ENCODE measurements at regions not wholly inside any gene's neighbourhood (a gene's known extent, or its start where the extent isn't known, plus 50 kb on each side); places are given as distances from the start of the nearest gene placed in this dataset.
"Not testable (repeated sequence)": the region's sequence is repeated elsewhere in the genome, so short reads cannot be mapped to it uniquely, and the experiment has no call there.

- no peak for DNase-seq
These were observed 50.6 kb upstream of the FER start for GRCh38 chr5:108696951-108697715.

GRCh38 chr5:108696407-108696806 is 51.3 kb upstream of the FER start:
- no peak for DNase-seq

- DNase-seq = no peak
These were observed 59.2 kb upstream of the FER start for GRCh38 chr5:108688485-108688884.

GRCh38 chr5:108687595-108688200 is 60.0 kb upstream of the FER start:
- no peak for DNase-seq

- DNase-seq = no peak
These were observed 61.0 kb upstream of the FER start for GRCh38 chr5:108686676-108687075.

GRCh38 chr5:108685448-108686216 is 62.1 kb upstream of the FER start:
- not testable (repeated sequence) for DNase-seq

GRCh38 chr5:108681079-108681921 is 66.4 kb upstream of the FER start:
- DNase-seq = no peak

GRCh38 chr5:108678091-108678490 is 69.6 kb upstream of the FER start:
- DNase-seq = no peak

- no peak for DNase-seq
These were observed 72.0 kb upstream of the FER start for GRCh38 chr5:108675736-108676135.

GRCh38 chr5:108672639-108673038 is 75.1 kb upstream of the FER start:
- DNase-seq = no peak

GRCh38 chr5:108670591-108671289 is 77.0 kb upstream of the FER start:
- no peak for DNase-seq

GRCh38 chr5:108669462-108669861 is 78.2 kb upstream of the FER start:
- DNase-seq = no peak

GRCh38 chr5:108661590-108662219 is 86.0 kb upstream of the FER start:
- DNase-seq = no peak

GRCh38 chr5:108661024-108661423 is 86.7 kb upstream of the FER start:
- no peak for DNase-seq

GRCh38 chr5:108660291-108660690 is 87.4 kb upstream of the FER start:
- no peak for DNase-seq

GRCh38 chr5:108659531-108659930 is 88.2 kb upstream of the FER start:
- no peak for DNase-seq

GRCh38 chr5:108655750-108656450 is 91.8 kb upstream of the FER start:
- no peak for DNase-seq

GRCh38 chr5:108654051-108654450 is 93.6 kb upstream of the FER start:
- no peak for DNase-seq

- DNase-seq = no peak
These were observed 94.5 kb upstream of the FER start for GRCh38 chr5:108653201-108653600.

- DNase-seq = no peak
These were observed 96.7 kb upstream of the FER start for GRCh38 chr5:108650997-108651396.

GRCh38 chr5:108649646-108650045 is 98.1 kb upstream of the FER start:
- no peak for DNase-seq
